SHP77 (cell line): ENCODE measurements at regions not wholly inside any gene's neighbourhood (a gene's known extent, or its start where the extent isn't known, plus 50 kb on each side); places are given as distances from the start of the nearest gene placed in this dataset.
A peak's percentile ranks its signal among the peaks of the same experiment; 100 is the strongest.
"Not testable (repeated sequence)": the region's sequence is repeated elsewhere in the genome, so short reads cannot be mapped to it uniquely, and the experiment has no call there.

ENCODE experiments used
- DNase-seq, 2 experiments: peaks; one replicate each; lab custom pipeline; 2025; lab: John Stamatoyannopoulos, UW

DNA sequence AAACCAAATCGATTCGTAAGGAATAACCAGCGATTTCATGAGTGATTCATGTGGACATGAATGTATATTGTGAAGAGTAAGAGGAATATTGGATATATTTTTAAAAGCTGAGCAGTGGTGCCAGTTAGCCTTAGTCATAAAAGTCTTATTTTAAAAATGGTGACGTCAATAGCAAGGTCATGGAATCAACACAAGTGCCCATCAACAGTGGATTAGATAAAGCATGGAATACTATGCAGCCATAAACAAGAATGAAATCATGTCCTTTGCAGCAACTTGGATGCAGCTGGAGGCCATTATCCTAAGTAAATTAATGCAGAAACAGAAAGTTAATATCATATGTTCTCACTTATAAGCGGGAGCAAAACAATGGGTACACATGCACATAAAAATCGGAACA lies 89.0 kb upstream of the STOX2 start:
- no peak for DNase-seq

- no peak for DNase-seq
These were observed 88.1 kb upstream of the STOX2 start for GRCh38 chr4:183816882-183817509.

DNA sequence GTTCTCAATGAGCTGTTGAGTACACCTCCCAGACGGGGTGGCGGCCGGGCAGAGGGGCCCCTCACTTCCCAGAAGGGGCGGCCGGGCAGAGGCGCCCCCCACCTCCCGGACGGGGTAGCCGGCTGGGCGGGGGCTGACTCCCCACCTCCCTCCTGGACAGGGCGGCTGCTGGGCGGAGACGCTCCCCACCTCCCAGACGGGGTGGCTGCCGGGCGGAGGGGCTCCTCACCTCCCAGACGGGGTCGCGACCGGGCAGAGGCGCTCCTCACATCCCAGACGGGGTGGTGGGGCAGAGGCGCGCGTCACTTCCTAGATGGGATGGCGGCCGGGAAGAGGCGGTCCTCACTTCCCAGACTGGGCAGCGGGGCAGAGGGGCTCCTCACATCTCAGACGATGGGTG lies 86.5 kb upstream of the STOX2 start:
- not testable (repeated sequence) for DNase-seq

DNA sequence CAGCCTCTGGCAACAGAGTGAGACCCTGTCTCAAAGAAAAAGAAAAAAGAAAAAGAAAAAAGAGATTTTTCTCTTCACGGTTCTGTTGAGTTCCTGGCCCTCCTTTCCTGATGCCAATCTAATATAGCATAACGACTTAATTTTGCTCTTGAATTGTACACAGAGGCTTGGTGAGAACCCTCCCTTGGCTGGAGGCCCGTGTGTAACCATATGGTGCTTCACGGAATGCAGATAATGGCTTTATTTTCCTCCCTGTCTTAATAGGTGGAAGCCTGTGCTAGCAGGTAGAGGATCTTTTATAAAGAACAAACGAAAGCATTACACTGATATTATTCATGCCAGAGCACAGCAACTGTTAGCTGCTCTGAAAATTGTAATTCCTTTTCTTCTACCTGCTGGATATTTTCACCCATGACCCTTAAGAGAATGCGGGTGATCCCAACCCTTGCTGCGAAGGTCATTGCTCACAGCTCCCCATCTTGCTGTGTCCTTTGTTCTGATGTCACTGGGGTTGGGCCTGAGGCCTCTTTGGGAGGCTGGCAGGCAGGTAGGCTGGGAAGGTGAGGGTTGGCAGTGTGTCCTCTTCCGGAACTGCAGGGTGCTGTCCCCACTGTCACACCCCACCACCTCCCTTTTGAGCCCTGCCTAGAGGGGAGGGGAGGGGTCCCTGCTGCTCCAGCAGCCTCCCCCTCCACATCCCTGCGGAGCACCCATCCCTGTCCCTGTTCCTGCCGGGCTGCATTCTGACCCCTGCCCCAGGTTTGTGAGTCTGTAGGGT lies 83.8 kb upstream of the STOX2 start:
- no peak for DNase-seq

DNA sequence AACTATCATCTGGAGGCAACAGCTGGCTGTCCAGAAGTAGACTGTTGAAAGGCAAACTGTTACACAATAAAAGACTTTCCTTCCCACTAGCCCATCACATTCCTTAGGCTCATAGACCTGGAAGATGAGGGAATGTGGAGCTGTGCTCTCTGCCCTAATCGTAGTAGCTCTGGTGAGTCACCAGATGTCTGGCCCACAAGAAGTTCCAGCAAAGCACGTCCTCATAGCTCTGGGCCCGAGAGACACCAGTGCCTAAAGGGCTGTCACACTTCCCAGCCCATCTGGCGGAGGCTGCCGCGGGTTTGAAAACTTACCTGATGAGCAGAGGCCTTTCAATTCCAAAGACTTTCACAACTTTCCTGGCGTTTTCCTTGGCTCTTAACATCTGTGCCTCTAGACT lies 81.7 kb upstream of the STOX2 start:
- no peak for DNase-seq

- DNase-seq, result no peak
These were observed 79.8 kb upstream of the STOX2 start for GRCh38 chr4:183825346-183825745.

- no peak for DNase-seq
These were observed 78.6 kb upstream of the STOX2 start for GRCh38 chr4:183826461-183826860.

GRCh38 chr4:183828125-183828524 lies 77.0 kb upstream of the STOX2 start:
- no peak for DNase-seq

DNA sequence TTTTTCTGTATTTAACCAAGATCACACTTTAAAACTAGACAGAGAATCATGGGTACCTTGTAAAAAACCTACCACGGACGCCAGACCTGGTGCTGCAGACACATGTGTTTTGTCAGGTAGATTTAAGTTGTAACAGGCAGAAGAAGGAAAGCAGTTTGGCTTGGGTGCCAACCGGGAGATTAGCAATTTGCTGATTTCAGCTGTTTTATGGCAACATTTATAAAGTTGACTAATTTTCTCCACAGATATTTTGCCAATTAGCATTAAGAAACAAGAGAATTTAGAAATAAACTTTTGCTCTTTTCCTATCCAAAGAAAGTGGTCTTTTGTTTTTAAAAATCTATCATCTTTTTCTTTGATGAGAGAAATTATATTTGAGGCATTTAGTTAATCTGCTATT lies 76.3 kb upstream of the STOX2 start:
- DNase-seq, result no peak

DNA sequence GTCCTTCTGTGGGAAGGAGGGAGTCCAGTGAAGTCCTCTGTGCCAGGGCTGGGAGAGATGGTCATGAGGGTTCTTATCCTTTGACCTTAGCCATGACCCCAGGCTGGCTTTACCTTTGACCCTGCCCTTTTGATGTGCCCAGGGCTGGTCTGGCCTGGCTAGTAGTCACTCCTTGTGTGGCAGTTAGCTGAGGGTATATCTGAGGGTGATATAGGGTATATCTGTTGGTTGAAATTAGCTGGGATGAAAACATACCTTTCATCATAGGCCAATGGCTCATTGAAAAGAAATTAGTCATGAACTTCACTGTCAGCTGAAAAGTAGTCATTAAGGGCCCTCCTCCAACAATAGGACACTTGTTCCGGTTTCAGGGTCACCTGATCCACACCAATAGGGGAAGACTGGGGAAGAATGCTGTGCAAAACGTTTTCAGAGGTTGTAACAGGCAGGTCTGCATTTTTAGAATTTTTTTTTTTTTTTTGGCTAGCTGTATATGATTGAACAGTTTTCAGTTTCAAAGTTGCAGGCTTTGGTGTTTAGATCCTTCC lies 74.6 kb upstream of the STOX2 start:
- DNase-seq, result no peak

- no peak for DNase-seq
These were observed 74.1 kb upstream of the STOX2 start for GRCh38 chr4:183831026-183831446.

- DNase-seq, result no peak
These were observed 73.4 kb upstream of the STOX2 start for GRCh38 chr4:183831683-183832082.

- DNase-seq, result no peak
These were observed 72.2 kb upstream of the STOX2 start for GRCh38 chr4:183832776-183833450.

- no peak for DNase-seq
These were observed 70.9 kb upstream of the STOX2 start for GRCh38 chr4:183834252-183834651.

DNA sequence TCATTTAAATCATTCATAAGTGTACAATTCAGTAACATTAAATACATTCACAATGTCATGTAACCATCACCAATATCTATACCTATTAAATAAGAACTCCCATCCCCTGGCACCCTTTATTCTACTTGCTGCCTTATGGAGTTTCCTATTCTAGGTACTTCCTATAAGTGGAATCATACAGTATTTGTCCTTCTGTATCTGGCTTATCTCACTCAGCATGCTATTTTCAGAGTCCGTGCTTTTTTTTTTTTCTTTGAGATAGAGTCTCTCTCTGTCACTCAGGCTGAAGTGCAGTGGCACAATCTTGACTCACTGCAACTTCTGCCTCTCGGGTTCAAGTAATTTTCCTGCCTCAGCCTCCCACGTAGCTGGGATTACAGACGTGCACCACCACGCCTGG lies 67.9 kb upstream of the STOX2 start:
- DNase-seq, result no peak

DNA sequence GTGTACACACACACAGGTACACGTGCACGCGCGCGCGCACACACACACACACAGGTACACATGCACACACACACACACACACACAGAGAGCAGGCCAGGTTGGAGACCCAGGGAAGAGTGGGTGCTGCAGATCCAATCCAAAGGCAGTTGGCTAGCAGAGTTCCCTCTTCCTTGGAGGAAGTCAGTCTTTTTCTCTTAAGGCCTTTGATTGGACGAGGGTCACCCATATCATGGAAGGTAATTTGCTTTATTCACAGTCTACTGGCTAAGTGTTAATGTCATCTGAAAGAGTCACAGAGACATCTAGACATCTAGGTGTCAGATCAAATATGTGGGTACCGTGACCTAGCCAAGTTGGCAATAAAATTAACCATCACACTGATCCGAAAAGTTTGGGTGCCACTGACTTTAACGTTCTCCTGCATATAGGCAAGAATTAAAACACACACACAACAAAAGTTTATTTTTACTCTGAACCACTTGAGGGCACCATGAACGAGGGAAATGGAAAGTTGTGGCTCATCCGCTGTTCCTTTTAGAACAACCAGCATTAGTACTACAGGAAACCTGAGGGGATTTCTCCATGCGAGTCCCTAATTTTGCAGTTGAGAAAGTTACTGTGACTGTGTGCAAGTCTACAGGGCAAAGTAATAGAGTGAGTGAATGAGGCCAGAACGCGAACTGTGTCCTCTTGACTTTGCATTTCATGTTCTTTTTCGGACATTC lies 66.0 kb upstream of the STOX2 start:
- DNase-seq, result no peak

GRCh38 chr4:183840311-183840710 lies 64.8 kb upstream of the STOX2 start:
- peak; percentile 42 to 52 for DNase-seq

DNA sequence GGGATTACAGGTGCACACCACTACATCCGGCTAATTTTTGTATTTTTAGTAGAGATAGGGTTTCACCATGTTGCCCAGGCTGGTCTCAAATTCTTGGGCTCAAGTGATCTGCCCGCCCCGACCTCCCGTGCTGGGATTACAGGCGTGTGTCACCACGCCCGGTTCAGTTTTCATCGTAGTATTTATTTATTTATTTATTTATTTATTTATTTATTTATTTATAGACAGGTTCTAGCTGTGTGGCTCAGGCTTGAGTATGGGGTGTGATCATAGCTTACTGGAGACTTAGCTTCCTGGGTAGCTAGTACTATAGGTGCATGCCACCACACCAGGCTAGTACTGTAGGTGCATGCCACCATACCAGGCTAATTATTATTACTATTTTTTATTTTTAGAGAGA lies 64.1 kb upstream of the STOX2 start:
- DNase-seq, result no peak

- no peak for DNase-seq
These were observed 63.0 kb upstream of the STOX2 start for GRCh38 chr4:183842129-183842528.

GRCh38 chr4:183843248-183843671 lies 61.8 kb upstream of the STOX2 start:
- DNase-seq, result no peak

- DNase-seq, result no peak
These were observed 58.2 kb upstream of the STOX2 start for GRCh38 chr4:183846951-183847350.

DNA sequence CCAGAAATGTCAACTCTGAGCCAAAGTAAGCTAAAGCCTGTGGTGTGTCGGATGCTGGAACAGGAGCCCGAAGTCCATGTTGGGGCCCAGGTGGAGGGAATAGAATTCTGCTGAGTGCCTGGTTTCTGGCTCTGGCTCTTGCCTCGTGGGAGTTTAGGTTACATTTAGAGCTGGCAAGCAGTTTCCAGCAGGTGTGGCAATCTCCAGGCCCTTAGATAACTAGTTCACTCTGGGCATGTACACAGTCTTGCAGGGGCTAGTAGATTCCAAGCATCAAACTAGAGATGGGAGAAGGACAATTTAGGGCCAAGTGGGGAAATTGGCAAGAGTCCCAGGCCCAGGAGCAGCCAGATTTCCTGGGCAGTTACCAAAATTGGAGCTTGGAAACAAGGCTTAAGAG lies 56.3 kb upstream of the STOX2 start:
- no peak for DNase-seq
